Liver (tissue), 7 donors: ENCODE measurements at regions not wholly inside any gene's neighbourhood (a gene's known extent, or its start where the extent isn't known, plus 50 kb on each side); places are given as distances from the start of the nearest gene placed in this dataset.

Experiments used
- DNase-seq: peaks from one replicate; pipeline ENCODE4 v3.0.0-alpha.2; 2017; ENCODE audit warnings: low spot score
- H3K27ac ChIP-seq, 2 donors: one replicate each; pipeline ENCODE4 v1.7.0; 2013; ENCODE audit warnings: inconsistent platforms in 2 of 2, low read length in 2 of 2, control low read depth in 1 of 2, low read depth in 1 of 2, mild to moderate bottlenecking in 1 of 2
- H3K27me3 ChIP-seq, 4 donors: one replicate each; pipeline versions ENCODE4 v1.6.1 to v1.7.0; 2013; ENCODE audit warnings: low read length in 3 of 4, inconsistent platforms in 1 of 4, mild to moderate bottlenecking in 1 of 4, moderate library complexity in 1 of 4; ENCODE audit not compliant: control insufficient read depth in 4 of 4, insufficient read depth in 4 of 4
- H3K36me3 ChIP-seq, 4 donors: one replicate each; pipeline versions ENCODE4 v1.6.1 to v1.7.0; 2013; ENCODE audit warnings: low read length in 3 of 4, mild to moderate bottlenecking in 3 of 4, low read depth in 1 of 4, moderate library complexity in 1 of 4; ENCODE audit not compliant: control insufficient read depth in 4 of 4, insufficient read depth in 3 of 4
- H3K4me1 ChIP-seq, 4 donors: one replicate each; pipeline versions ENCODE4 v1.6.1 to v1.7.0; 2013; ENCODE audit warnings: low read length in 3 of 4, mild to moderate bottlenecking in 3 of 4, moderate library complexity in 1 of 4; ENCODE audit not compliant: control insufficient read depth in 4 of 4, insufficient read depth in 4 of 4
- H3K4me3 ChIP-seq, 3 donors: one replicate each; pipeline versions ENCODE4 v1.6.1 to v1.7.0; 2013; ENCODE audit warnings: low read length in 3 of 3, control low read depth in 1 of 3, low read depth in 1 of 3, mild to moderate bottlenecking in 1 of 3
- H3K9ac ChIP-seq, 2 donors: one replicate each; pipeline ENCODE4 v1.7.0; 2013; ENCODE audit warnings: low read length in 2 of 2, mild to moderate bottlenecking in 2 of 2, moderate library complexity in 2 of 2, control low read depth in 1 of 2, low read depth in 1 of 2
- H3K9me3 ChIP-seq, 4 donors: one replicate each; pipeline versions ENCODE4 v1.6.1 to v1.7.0; 2013; ENCODE audit warnings: low read length in 3 of 4; ENCODE audit not compliant: control insufficient read depth in 4 of 4
- ATF3 ChIP-seq: IDR thresholded peaks from 2 replicates; pipeline ENCODE4 v1.6.1; 2016; ENCODE audit warnings: antibody characterized with exemption
- EGR1 ChIP-seq, 2 donors: IDR thresholded peaks; 2 replicates each; pipeline ENCODE4 v1.6.1; 2016 to 2018; ENCODE audit warnings: antibody characterized with exemption in 2 of 2, low read depth in 2 of 2
- FOXA2 ChIP-seq: IDR thresholded peaks from 2 replicates; pipeline ENCODE4 v1.6.1; 2016; ENCODE audit warnings: antibody characterized with exemption
- GABPA ChIP-seq, 2 donors: IDR thresholded peaks in 1 of 2; conservative IDR thresholded peaks in 1 of 2; 2 replicates each; pipeline ENCODE4 v1.6.1; 2016; ENCODE audit warnings: antibody characterized with exemption in 2 of 2, mild to moderate bottlenecking in 1 of 2, moderate library complexity in 1 of 2
- HNF4A ChIP-seq, 2 donors: conservative IDR thresholded peaks; 2 replicates each; pipeline ENCODE4 v1.6.1; 2016; ENCODE audit warnings: antibody characterized with exemption in 2 of 2, mild to moderate bottlenecking in 2 of 2
- HNF4G ChIP-seq: IDR thresholded peaks from 2 replicates; pipeline ENCODE4 v1.6.1; 2016; ENCODE audit warnings: antibody characterized with exemption
- JUND ChIP-seq, 2 donors: IDR thresholded peaks; 2 replicates each; pipeline ENCODE4 v1.6.1; 2016; ENCODE audit warnings: antibody characterized with exemption in 2 of 2
- NR2F2 ChIP-seq: IDR thresholded peaks from 2 replicates; pipeline ENCODE4 v1.6.1; 2016; ENCODE audit warnings: antibody characterized with exemption
- RAD21 ChIP-seq, 2 donors: IDR thresholded peaks; 2 replicates each; pipeline ENCODE4 v1.6.1; 2016; ENCODE audit warnings: antibody characterized with exemption in 2 of 2, mild to moderate bottlenecking in 2 of 2
- RXRA ChIP-seq, 2 donors: IDR thresholded peaks; 2 replicates each; pipeline ENCODE4 v1.6.1; 2017 to 2018; ENCODE audit warnings: antibody characterized with exemption in 2 of 2, mild to moderate bottlenecking in 1 of 2
- SP1 ChIP-seq: IDR thresholded peaks from 2 replicates; pipeline ENCODE4 v1.6.1; 2018; ENCODE audit warnings: antibody characterized with exemption, mild to moderate bottlenecking
- TAF1 ChIP-seq: conservative IDR thresholded peaks from 2 replicates; pipeline ENCODE4 v1.6.1; 2016; ENCODE audit warnings: antibody characterized with exemption, mild to moderate bottlenecking
- YY1 ChIP-seq: IDR thresholded peaks from 2 replicates; pipeline ENCODE4 v1.6.1; 2016; ENCODE audit warnings: antibody characterized with exemption, mild to moderate bottlenecking
- ZBTB33 ChIP-seq: IDR thresholded peaks from 2 replicates; pipeline ENCODE4 v1.6.1; 2016; ENCODE audit warnings: antibody characterized with exemption
- WGBS: extraction: QIAGEN DNeasy Blood & Tissue Kit; methylation state at CpG from one replicate; pipeline ENCODE4 v1.1.7; 2013; 5-methylcytosine and 5-hydroxymethylcytosine counted together
- TF ChIP-seq, protein P1 (sequence below): IDR thresholded peaks from 2 replicates; pipeline ENCODE4 v1.6.1; 2016; ENCODE audit warnings: antibody characterized with exemption, mild to moderate bottlenecking
- TF ChIP-seq, protein P2 (sequence below): IDR thresholded peaks from 2 replicates; pipeline ENCODE4 v1.6.1; 2016; ENCODE audit warnings: antibody characterized with exemption
- donor health status: healthy.
- donor health status: healthy.
- donor health status: healthy.
- donor health status: healthy.

DNA sequence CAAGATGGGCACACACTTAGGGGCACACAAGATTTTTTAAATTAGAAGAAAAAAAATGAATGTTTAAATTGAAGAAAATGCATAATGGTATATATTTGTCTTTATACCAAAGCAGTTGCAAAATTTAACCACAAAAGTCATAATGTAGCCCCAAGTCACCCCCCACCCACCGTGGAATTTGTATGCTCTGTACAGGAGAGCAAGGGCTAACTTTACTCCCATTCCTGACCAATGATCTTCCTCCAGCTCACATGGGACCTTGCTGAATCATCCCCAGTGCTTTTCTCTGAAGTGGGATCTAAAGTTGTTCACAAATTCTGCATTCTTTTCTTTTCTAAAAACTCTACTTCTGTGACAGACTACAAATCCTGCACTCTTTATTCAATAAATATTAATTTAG lies 597.0 kb downstream of the UQCRFS1 start:
- no peak overlapping the region for H3K4me3 ChIP-seq
- H3K4me1 ChIP-seq = no peaks in the 10 kb centered on the region
- DNase-seq = no peak
- TF ChIP-seq ATF3 (no peak), FOXA2 (no peak)
- TF ChIP-seq, protein P1, sequence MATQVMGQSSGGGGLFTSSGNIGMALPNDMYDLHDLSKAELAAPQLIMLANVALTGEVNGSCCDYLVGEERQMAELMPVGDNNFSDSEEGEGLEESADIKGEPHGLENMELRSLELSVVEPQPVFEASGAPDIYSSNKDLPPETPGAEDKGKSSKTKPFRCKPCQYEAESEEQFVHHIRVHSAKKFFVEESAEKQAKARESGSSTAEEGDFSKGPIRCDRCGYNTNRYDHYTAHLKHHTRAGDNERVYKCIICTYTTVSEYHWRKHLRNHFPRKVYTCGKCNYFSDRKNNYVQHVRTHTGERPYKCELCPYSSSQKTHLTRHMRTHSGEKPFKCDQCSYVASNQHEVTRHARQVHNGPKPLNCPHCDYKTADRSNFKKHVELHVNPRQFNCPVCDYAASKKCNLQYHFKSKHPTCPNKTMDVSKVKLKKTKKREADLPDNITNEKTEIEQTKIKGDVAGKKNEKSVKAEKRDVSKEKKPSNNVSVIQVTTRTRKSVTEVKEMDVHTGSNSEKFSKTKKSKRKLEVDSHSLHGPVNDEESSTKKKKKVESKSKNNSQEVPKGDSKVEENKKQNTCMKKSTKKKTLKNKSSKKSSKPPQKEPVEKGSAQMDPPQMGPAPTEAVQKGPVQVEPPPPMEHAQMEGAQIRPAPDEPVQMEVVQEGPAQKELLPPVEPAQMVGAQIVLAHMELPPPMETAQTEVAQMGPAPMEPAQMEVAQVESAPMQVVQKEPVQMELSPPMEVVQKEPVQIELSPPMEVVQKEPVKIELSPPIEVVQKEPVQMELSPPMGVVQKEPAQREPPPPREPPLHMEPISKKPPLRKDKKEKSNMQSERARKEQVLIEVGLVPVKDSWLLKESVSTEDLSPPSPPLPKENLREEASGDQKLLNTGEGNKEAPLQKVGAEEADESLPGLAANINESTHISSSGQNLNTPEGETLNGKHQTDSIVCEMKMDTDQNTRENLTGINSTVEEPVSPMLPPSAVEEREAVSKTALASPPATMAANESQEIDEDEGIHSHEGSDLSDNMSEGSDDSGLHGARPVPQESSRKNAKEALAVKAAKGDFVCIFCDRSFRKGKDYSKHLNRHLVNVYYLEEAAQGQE = no peak
- no peaks in the 10 kb centered on the region for H3K36me3 ChIP-seq
- WGBS = 66% methylated on average over 1 of the region's 1 CpG
- H3K27ac ChIP-seq = no peak overlapping the region
- peaks cover 0 to 1% (median 0%) of the 10 kb centered on the region in 4 donors for H3K9me3 ChIP-seq
- no peak overlapping the region for H3K9ac ChIP-seq
- H3K27me3 ChIP-seq = no peaks in the 10 kb centered on the region

DNA sequence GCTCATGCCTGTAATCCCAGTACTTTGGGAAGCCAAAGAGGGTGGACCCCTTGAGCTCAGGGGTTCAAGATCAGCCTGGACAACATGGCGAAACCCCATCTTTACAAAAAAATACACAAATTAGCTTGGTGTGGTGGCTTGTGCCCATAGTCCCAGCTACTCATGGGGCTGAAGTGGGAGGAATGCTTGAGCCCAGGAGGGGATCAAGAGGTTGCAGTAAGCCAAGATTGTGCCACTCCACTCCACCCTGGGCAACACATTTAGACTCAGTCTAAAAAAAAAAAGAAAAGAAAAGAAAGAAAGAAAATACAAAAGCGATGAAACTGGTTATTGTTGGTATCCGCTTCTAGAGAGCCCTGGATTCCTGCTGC lies 597.4 kb downstream of the UQCRFS1 start:
- TF ChIP-seq, protein P1 = no peak
- TF ChIP-seq JUND (IDR thresholded peaks at IDR 0.05) (no peak), NR2F2 (no peak), TAF1 (no peak), RXRA (IDR thresholded peaks at IDR 0.05) (no peak), ATF3 (no peak), HNF4G (no peak), HNF4A (conservative IDR thresholded peaks at IDR 0.05) (no peak), SP1 (no peak), GABPA (IDR thresholded peaks at IDR 0.05 in 1 of 2, conservative IDR thresholded peaks at IDR 0.05 in 1 of 2) (no peak), EGR1 (IDR thresholded peaks at IDR 0.05; ENCODE audit: low read depth in 2 of 2) (no peak), ZBTB33 (no peak), FOXA2 (no peak), RAD21 (IDR thresholded peaks at IDR 0.05) (no peak), YY1 (no peak)
- TF ChIP-seq, protein P2, sequence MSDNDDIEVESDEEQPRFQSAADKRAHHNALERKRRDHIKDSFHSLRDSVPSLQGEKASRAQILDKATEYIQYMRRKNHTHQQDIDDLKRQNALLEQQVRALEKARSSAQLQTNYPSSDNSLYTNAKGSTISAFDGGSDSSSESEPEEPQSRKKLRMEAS = no peak
- no peak for DNase-seq
- WGBS = 93% methylated on average over 3 of the region's 3 CpGs
- H3K4me1 ChIP-seq = no peaks in the 10 kb centered on the region
- H3K9me3 ChIP-seq = peaks cover 0 to 1% (median 0%) of the 10 kb centered on the region in 4 donors
- no peak overlapping the region for H3K27ac ChIP-seq
- H3K36me3 ChIP-seq = no peaks in the 10 kb centered on the region
- no peak overlapping the region for H3K4me3 ChIP-seq
- H3K9ac ChIP-seq = no peak overlapping the region
- no peaks in the 10 kb centered on the region for H3K27me3 ChIP-seq
